Endothelial cell of umbilical vein (primary cell): ENCODE measurements at regions not wholly inside any gene's neighbourhood (a gene's known extent, or its start where the extent isn't known, plus 50 kb on each side); places are given as distances from the start of the nearest gene placed in this dataset.

Experiments
- BruUV-seq: library from RNA; stranded (reverse); fragments of 400-500 nt; replicated peaks from 2 replicates; lab custom pipeline; 2021; lab: Mats Ljungman, UMichigan
- CTCF ChIA-PET: fragments of 300-600, 350-600 bp; sonication (Branson Sonifier 250); formaldehyde crosslinking; loops from one replicate; lab custom pipeline; 2021; ENCODE audit warnings: antibody characterized with exemption, inconsistent platforms; lab: Charles Lee
- POLR2A ChIA-PET: fragments of 300-600, 350-600 bp; sonication (Branson Sonifier 250); formaldehyde crosslinking; loops from one replicate; lab custom pipeline; 2021; ENCODE audit warnings: antibody characterized with exemption, inconsistent platforms; lab: Charles Lee
- DNase-seq: peaks from one replicate; pipeline ENCODE4 v3.0.0-alpha.2; 2011; ENCODE audit warnings: low read depth, low spot score
- FAIRE-seq: peaks from 2 replicates; lab custom pipeline; 2011; peaks lifted over from hg19 to GRCh38; lab: Jason Lieb, UNC
- H2AFZ ChIP-seq: 2 replicates; pipeline ENCODE4 v1.6.0; 2012; ENCODE audit warnings: low read depth, low read length, control low read depth, inconsistent platforms
- H3K27ac ChIP-seq: 2 replicates; pipeline ENCODE4 v1.5.1; 2011; ENCODE audit warnings: low read depth, mild to moderate bottlenecking, control low read depth, low read length, moderate library complexity; ENCODE audit not compliant: insufficient read depth
- H3K27me3 ChIP-seq, 2 experiments: 2 replicates each; pipeline versions ENCODE4 v1.6.0 to v1.6.1; 2011; ENCODE audit warnings: low read length in 2 of 2, mixed read lengths in 1 of 2; ENCODE audit not compliant: control insufficient read depth in 2 of 2, insufficient read depth in 2 of 2
- H3K36me3 ChIP-seq, 2 experiments: 2 replicates in 1 of 2; 3 replicates in 1 of 2; pipeline ENCODE4 v1.5.1; 2011; ENCODE audit warnings: low read length in 2 of 2, mild to moderate bottlenecking in 1 of 2, moderate library complexity in 1 of 2; ENCODE audit not compliant: control insufficient read depth in 2 of 2, insufficient read depth in 2 of 2; ENCODE audit errors: extremely low read depth in 1 of 2
- H3K4me1 ChIP-seq: 3 replicates; pipeline ENCODE4 v1.5.1; 2011; ENCODE audit warnings: mild to moderate bottlenecking, low read length; ENCODE audit not compliant: control insufficient read depth, insufficient read depth; ENCODE audit errors: extremely low read depth
- H3K4me2 ChIP-seq: 2 replicates; pipeline ENCODE4 v1.6.1; 2011; ENCODE audit warnings: low read length, control low read depth, mixed read lengths; ENCODE audit not compliant: insufficient read depth
- H3K4me3 ChIP-seq, 3 experiments: fragments of 200-600 bp in 1 of 3; sonication (generic), shearing (Covaris generic) in 1 of 3; replicated peaks in 1 of 3; 2 replicates each; pipeline ENCODE4 v1.5.1; 2011 to 2016; ENCODE audit warnings: control low read depth in 3 of 3, low read length in 3 of 3, mild to moderate bottlenecking in 2 of 3, inconsistent platforms in 1 of 3, low read depth in 1 of 3, moderate library complexity in 1 of 3; ENCODE audit not compliant: insufficient read depth in 1 of 3
- H3K79me2 ChIP-seq: 2 replicates; pipeline ENCODE4 v1.6.0; 2012; ENCODE audit warnings: low read length, inconsistent platforms; ENCODE audit not compliant: control insufficient read depth, insufficient read depth
- H3K9ac ChIP-seq: replicated peaks from 2 replicates; pipeline ENCODE3; 2011; ENCODE audit warnings: low read length, control low read depth; ENCODE audit not compliant: insufficient read depth; ENCODE audit errors: extremely low read depth
- H3K9me1 ChIP-seq: replicated peaks from 3 replicates; pipeline ENCODE4 v1.6.0; 2011; ENCODE audit warnings: mild to moderate bottlenecking, low read length; ENCODE audit not compliant: control insufficient read depth, insufficient read depth; ENCODE audit errors: extremely low read depth
- H3K9me3 ChIP-seq: replicated peaks from 2 replicates; pipeline ENCODE4 v1.5.1; 2012; ENCODE audit warnings: low read length, inconsistent platforms; ENCODE audit not compliant: control insufficient read depth, insufficient read depth
- H4K20me1 ChIP-seq: replicated peaks from 2 replicates; pipeline ENCODE3; 2011; ENCODE audit warnings: mild to moderate bottlenecking, low read length; ENCODE audit not compliant: control insufficient read depth, insufficient read depth; ENCODE audit errors: extremely low read depth
- CTCF ChIP-seq, 2 donors: IDR thresholded peaks; 1 replicate in 1 of 2; 2 replicates in 1 of 2; pipeline ENCODE4 v1.5.1; 2011; ENCODE audit warnings: low read length in 2 of 2, mild to moderate bottlenecking in 2 of 2, moderate library complexity in 2 of 2, control low read depth in 1 of 2, inconsistent platforms in 1 of 2, low read depth in 1 of 2; ENCODE audit not compliant: insufficient read depth in 1 of 2; ENCODE audit errors: extremely low read depth in 1 of 2
- EZH2 ChIP-seq: IDR thresholded peaks from 2 replicates; pipeline ENCODE4 v1.6.1; 2012; ENCODE audit warnings: borderline replicate concordance, low read depth, mild to moderate bottlenecking, moderate library complexity, low read length, inconsistent platforms; ENCODE audit not compliant: severe bottlenecking
- FOS ChIP-seq: IDR thresholded peaks from 2 replicates; pipeline ENCODE4 v1.6.1; 2011; ENCODE audit warnings: mild to moderate bottlenecking, low read length, moderate library complexity, borderline replicate concordance; ENCODE audit not compliant: insufficient read depth
- GATA2 ChIP-seq: IDR thresholded peaks from 2 replicates; pipeline ENCODE4 v1.7.0; 2011; ENCODE audit warnings: low read depth, mild to moderate bottlenecking, moderate library complexity, mixed read lengths, low read length; ENCODE audit not compliant: insufficient read length, insufficient read depth
- JUN ChIP-seq: IDR thresholded peaks from 2 replicates; pipeline ENCODE4 v1.6.1; 2011; ENCODE audit warnings: borderline replicate concordance, low read depth; ENCODE audit not compliant: insufficient read length, insufficient read depth
- MAX ChIP-seq: IDR thresholded peaks from 2 replicates; pipeline ENCODE4 v1.6.1; 2011; ENCODE audit not compliant: insufficient read depth, insufficient read length
- MYC ChIP-seq: IDR thresholded peaks from one replicate; pipeline ENCODE4 v1.6.1; 2011; ENCODE audit warnings: mild to moderate bottlenecking, low read depth, low read length
- POLR2A ChIP-seq: IDR thresholded peaks from 2 replicates; pipeline ENCODE4 v1.6.1; 2012; ENCODE audit warnings: low read depth, mild to moderate bottlenecking, control low read depth, low read length
- POLR2AphosphoS5 ChIP-seq: IDR thresholded peaks from 2 replicates; pipeline ENCODE4 v1.6.1; 2012; ENCODE audit warnings: low read depth, mild to moderate bottlenecking, control low read depth, low read length, moderate library complexity; ENCODE audit not compliant: insufficient read depth
- dilution Hi-C: fragments of 300-500 bp; cut with MboI; formaldehyde crosslinking; loops from one replicate; pipeline ENCODE4 v1.15.0; 2019; ENCODE audit warnings: low sequenced_read_pairs; ENCODE audit not compliant: extremely low pct_ligation_motif_present
- intact Hi-C: fragments of 100-400 bp; cut with micrococcal nuclease; formaldehyde crosslinking; loops from one replicate; pipeline ENCODE4 v1.10.0; 2022

- dilution Hi-C loops (no loop called here), intact Hi-C loops (no loop called here)
- H3K36me3 ChIP-seq = no peaks in the 10 kb centered on the region
- no peaks in the 10 kb centered on the region for H3K79me2 ChIP-seq
- no peak overlapping the region for H3K27ac ChIP-seq
- DNase-seq (no peak), FAIRE-seq (no peak)
- no peak overlapping the region for H3K4me3 ChIP-seq
- H3K9me3 ChIP-seq = no peaks in the 10 kb centered on the region
- H3K27me3 ChIP-seq = no peaks in the 10 kb centered on the region
- H4K20me1 ChIP-seq = no peaks in the 10 kb centered on the region
- ChIA-PET CTCF (no interaction called here), POLR2A (no interaction called here)
- H3K9me1 ChIP-seq = no peaks in the 10 kb centered on the region
- TF ChIP-seq POLR2A (no peak), CTCF (IDR thresholded peaks at IDR 0.05; ENCODE audit: extremely low read depth in 1 of 2, insufficient read depth in 1 of 2, low read depth in 1 of 2, low read length in 2 of 2) (no peak), FOS (no peak), EZH2 (no peak), MAX (no peak), MYC (no peak), GATA2 (no peak), POLR2AphosphoS5 (no peak), JUN (no peak)
- H3K9ac ChIP-seq = no peak overlapping the region
- BruUV-seq = no TSS peak
- H3K4me1 ChIP-seq = no peaks in the 10 kb centered on the region
- H3K4me2 ChIP-seq = no peak overlapping the region
- H2AFZ ChIP-seq = no peak overlapping the region
Measured at GRCh38 chr1:29747196-29747595, 510.9 kb downstream of the PTPRU start.
